Prostate gland (tissue), 2 donors: ENCODE measurements at regions not wholly inside any gene's neighbourhood (a gene's known extent, or its start where the extent isn't known, plus 50 kb on each side); places are given as distances from the start of the nearest gene placed in this dataset.

ENCODE experiments used
- CTCF ChIP-seq, 4 experiments: fragments of 200-600 bp in 2 of 4; fragments of 450-650 bp in 2 of 4; sonication (generic) in 2 of 4; IDR thresholded peaks; 1 replicate in 3 of 4; 2 replicates in 1 of 4; pipeline ENCODE4 v1.5.1; 2016 to 2019; ENCODE audit warnings: antibody characterized with exemption in 4 of 4, mild to moderate bottlenecking in 2 of 4, moderate library complexity in 2 of 4
- POLR2A ChIP-seq: fragments of 450-650 bp; IDR thresholded peaks from one replicate; pipeline ENCODE4 v1.6.1; 2016; ENCODE audit warnings: antibody characterized with exemption, mild to moderate bottlenecking

GRCh38 chr5:123814801-123815470 lies 303.0 kb downstream of the CSNK1G3 start:
- no peak for TF ChIP-seq CTCF (IDR thresholded peaks at IDR 0.05)
- TF ChIP-seq POLR2A, result no peak
